ENCODE measurements at regions not wholly inside any gene's neighbourhood (a gene's known extent, or its start where the extent isn't known, plus 50 kb on each side); places are given as distances from the start of the nearest gene placed in this dataset.

GRCh38 chr2:34961822-34962221 lies 1362.7 kb upstream of the FAM98A start:
- TF ChIP-seq CTCF (IDR thresholded peaks at IDR 0.05) (no peak), EZH2 (IDR thresholded peaks at IDR 0.05) (no peak)

Measured in neural progenitor cell (in vitro differentiated cells).